GM12873 (cell line): ENCODE measurements at regions not wholly inside any gene's neighbourhood (a gene's known extent, or its start where the extent isn't known, plus 50 kb on each side); places are given as distances from the start of the nearest gene placed in this dataset.

ENCODE experiments used
- CTCF ChIP-seq: IDR thresholded peaks from 2 replicates; pipeline ENCODE4 v1.5.1; 2012; ENCODE audit warnings: low read depth, mild to moderate bottlenecking, moderate library complexity, low read length, control low read depth; ENCODE audit not compliant: insufficient read depth; ENCODE audit errors: missing control alignments

DNA sequence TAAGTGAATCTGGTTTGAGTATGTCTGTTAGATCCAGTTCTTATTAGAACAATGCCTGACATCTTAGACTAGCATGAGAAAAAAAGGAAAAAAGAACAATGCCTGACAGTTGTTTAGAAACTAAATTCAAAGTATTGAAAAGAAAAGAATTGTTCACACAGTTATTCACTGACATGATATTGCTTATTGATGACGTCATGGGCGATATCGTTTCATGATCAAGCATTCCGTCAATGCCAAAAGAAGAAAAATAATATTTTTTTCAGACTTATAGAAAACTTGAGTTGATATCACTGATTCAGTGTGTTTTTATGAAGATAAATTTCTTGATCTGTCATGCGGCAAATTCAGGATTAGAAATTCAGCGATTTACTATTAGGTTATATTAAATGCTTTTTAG is 196.5 kb upstream of the AGR3 start:
- TF ChIP-seq CTCF = no peak

DNA sequence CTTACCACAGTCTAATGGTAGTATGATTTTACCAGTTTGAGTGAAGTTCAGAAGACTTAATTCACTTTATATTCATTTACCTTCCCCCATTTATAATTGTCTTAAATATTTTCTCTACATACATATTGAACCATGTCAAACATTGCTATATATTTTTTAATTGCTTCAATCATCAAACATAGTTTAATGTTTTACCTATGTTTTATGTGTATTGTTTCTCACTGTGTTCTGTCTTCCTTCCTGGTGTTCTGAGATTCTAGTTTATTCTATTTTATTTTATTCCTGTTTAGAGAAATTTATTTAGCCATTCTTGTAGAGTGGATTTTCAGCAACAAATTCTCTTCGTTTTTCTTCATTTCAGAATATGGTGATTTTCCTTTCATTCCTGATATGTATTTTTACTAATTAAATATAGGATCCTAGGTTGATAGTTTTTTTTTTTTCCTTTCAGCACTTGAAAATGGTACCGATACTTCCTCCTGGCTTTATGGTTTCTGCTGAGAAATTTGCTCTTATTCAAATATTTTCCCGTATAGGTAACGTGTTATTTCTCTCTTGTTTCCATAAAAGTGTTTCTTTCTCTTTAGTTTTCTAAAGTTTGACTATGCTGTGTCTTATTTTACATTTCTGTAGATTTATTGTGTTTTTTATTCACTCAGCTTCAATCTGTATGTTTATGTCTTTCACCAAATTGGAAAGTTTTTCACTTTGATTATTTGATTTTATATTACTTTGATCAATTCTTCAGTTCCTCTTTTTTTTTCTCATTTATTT is 201.8 kb upstream of the AGR3 start:
- TF ChIP-seq CTCF = no peak

DNA sequence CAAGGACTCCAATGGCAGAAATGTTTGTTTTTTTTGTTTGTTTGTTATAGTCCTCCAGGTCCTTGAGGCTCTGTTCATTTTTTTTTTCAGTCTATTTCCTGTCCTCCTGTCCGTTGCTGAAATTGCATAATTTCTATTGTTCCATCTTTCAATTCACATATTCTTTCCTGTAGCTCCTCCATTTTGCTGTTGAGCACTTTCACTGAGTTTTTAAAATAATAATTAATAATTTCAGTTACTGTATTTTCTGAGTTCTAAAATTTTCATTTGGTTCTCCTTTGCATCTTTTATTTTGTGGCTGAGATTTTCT is 202.3 kb upstream of the AGR3 start:
- no peak for TF ChIP-seq CTCF

DNA sequence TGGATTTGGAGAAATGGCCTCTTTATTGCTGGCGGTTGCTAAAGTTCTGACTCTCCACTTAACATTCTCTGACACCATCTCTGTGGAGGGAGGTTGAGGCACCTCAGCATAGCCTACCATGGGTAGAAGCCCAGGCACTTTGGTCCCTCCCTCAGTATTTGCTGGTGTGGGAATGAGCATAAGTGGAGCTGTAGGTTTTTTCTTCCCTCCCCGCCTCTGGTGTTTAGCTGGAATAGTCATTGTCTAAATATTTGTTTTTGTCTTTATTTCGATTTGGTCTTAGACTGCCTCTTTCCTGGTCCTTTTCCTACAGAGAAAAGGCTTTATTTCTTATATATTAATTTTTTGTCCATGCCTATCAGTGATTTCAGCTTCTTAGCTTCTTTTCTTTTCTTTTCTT is 203.4 kb upstream of the AGR3 start:
- no peak for TF ChIP-seq CTCF

GRCh38 chr7:17086403-17086802 is 204.6 kb upstream of the AGR3 start:
- no peak for TF ChIP-seq CTCF

GRCh38 chr7:17090751-17091150 is 207.7 kb upstream of the AHR start:
- no peak for TF ChIP-seq CTCF

DNA sequence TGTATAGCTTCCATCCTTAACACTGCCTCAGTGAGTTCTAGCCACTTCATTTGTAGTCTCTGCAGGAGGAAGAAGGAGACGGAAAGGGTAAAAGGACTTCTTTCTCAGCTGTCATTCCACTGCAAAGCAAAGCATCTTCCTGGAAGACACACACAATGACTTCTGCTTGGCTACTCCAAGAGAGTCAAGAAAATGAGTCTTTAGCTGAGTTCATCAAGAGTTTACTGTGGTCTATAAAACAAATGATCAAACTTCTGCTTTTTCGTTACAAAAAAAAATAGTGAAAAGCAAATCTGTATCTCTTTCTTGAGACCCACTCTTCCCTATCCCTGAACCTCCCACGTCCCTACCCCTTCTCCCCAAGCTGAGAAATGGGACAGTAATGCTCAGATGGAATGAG is 205.0 kb upstream of the AHR start:
- no peak for TF ChIP-seq CTCF

DNA sequence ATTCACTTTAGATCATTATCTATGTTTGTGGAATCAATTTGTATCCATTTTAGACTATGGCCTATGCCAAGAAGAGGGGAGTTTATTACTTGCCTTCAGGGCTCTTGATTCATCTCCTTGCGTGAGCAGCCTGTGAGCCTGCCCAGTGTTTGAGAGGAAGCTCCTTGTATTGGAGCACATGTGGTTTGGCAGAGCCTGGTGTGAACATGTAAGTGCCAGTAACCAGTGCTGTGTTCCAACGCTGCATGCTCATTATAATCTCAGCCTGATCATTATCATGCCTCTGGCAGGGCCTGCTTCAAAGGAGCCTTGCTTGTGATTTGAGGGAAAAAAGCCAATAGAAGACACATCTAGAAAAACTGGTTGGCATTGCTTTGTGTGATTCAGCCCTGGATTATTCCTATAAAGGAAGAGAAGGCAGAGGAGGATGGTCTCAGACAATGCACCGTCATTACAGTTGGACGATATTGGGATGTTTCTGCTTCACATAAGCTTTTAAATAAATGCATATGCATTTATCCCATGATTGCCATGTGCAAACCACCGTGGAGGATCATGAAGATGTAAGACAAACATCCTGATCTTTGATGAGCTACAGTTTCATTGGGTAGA is 203.4 kb upstream of the AHR start:
- no peak for TF ChIP-seq CTCF
